ENCODE measurements at regions not wholly inside any gene's neighbourhood (a gene's known extent, or its start where the extent isn't known, plus 50 kb on each side); places are given as distances from the start of the nearest gene placed in this dataset.

GRCh38 chr5:115751176-115751575 lies 65.3 kb downstream of the CDO1 start:
- no peak for TF ChIP-seq EZH2 (IDR thresholded peaks at IDR 0.05; ENCODE audit: insufficient read depth, poor library complexity, severe bottlenecking)
- no peak for TF ChIP-seq EZH2phosphoT487 (IDR thresholded peaks at IDR 0.05; ENCODE audit: insufficient read depth, low read depth)
